AG09319 (cell line): ENCODE measurements at regions not wholly inside any gene's neighbourhood (a gene's known extent, or its start where the extent isn't known, plus 50 kb on each side); places are given as distances from the start of the nearest gene placed in this dataset.

Experiments
- DNase-seq: peaks from one replicate; pipeline ENCODE4 v3.0.0-alpha.2; 2010; ENCODE audit warnings: low read depth; ENCODE audit errors: extremely low read depth
- CTCF ChIP-seq: IDR thresholded peaks from 2 replicates; pipeline ENCODE4 v1.5.1; 2011; ENCODE audit warnings: low read depth, mild to moderate bottlenecking, inconsistent platforms, low read length, moderate library complexity

- no peak for DNase-seq
- TF ChIP-seq CTCF: no peak
These were observed 358.7 kb downstream of the BARHL2 start for GRCh38 chr1:90358448-90358847.

- no peak for DNase-seq
- TF ChIP-seq CTCF: no peak
These were observed 359.1 kb downstream of the BARHL2 start for GRCh38 chr1:90357995-90358394.

GRCh38 chr1:90356991-90357390 lies 360.1 kb downstream of the BARHL2 start:
- TF ChIP-seq CTCF: no peak

GRCh38 chr1:90356101-90356500 lies 361.0 kb downstream of the BARHL2 start:
- DNase-seq: no peak
- no peak for TF ChIP-seq CTCF

More at GRCh38 chr1:90356991-90357390, 360.1 kb downstream of the BARHL2 start:
- DNase-seq: no peak

GRCh38 chr1:90354704-90355103 lies 359.8 kb downstream of the ZNF326 start:
- TF ChIP-seq CTCF: no peak
- no peak for DNase-seq

GRCh38 chr1:90351019-90351418 lies 356.1 kb downstream of the ZNF326 start:
- TF ChIP-seq CTCF: no peak
- no peak for DNase-seq

GRCh38 chr1:90349510-90349909 lies 354.6 kb downstream of the ZNF326 start:
- no peak for DNase-seq
- no peak for TF ChIP-seq CTCF
